Activated T-helper 1 cell treated with anti-CD3 and anti-CD28 coated beads, Interleukin-2, amount 50 U/mL, for 16 hours (primary cell): ENCODE measurements at regions not wholly inside any gene's neighbourhood (a gene's known extent, or its start where the extent isn't known, plus 50 kb on each side); places are given as distances from the start of the nearest gene placed in this dataset.

Experiments
- DNase-seq, 2 donors: peaks; one replicate each; pipeline ENCODE4 v3.0.0-alpha.2; 2020; ENCODE audit warnings: low read depth in 1 of 2, low spot score in 1 of 2

DNA sequence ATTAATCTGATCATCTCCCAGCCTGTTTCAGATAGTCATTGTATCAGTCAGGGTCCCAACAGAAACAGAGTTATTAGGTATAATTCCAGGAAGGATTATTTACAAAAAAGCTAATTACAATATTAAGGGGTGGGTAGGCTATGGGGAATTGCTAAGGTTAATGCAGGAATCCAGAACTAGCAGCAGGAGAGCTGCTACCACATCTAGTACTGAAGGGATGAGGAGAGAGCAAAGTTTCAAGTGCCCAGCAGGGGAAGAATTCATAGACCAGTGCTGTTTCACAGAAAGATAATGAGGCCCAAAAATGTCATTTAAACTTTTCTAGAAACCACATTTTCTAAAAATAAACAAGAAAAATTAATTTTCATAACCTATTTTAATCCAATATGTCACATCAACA is 284.2 kb downstream of the HACE1 start:
- DNase-seq: no peak

DNA sequence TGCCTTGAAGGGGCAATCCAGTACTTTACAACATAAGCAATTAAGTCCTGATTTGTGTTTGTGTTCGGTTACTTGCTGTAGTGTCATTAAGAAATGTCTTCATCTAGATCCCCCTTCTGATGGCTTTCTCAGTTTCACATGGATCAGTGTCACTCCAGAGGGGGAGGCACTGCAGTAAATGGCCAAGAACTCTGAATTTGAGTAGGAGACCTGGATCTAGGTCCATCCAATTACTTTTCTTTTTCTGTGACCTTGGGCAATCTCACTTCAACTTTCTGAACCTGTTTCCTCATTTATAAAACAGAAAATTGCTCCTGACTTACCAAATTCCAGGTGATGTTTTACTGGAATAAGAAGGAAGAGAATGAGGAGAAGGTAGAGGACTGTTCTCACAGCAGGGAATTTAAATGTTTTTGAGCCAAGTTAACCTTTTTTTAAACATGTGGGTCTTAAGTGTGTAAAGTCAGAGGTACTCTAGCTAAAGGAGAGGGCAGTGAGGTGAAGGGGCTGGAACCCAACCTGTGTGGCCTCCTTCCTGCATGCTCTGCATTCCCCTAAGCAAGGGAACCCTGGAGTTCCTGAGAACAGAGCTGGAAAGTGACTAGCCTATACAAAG is 285.5 kb downstream of the HACE1 start:
- DNase-seq: no peak

DNA sequence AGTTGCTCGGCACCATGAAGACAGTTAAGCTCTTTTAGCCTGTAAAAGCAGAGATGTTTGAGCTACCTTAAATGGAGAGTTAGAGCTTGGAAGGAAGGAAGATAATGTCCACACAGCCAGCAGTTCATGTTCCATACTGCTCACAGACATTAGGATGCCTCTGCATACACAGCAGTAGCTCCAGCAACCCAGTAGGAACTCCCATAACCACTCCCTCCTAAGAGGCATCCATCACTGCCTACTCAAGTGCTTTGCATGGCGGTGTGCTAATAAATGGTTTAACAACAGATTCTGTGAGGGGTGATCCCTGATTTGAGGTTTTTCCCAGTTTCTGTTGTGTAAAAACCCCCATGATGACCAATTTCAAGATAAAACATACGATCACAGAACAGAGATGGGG is 286.4 kb downstream of the HACE1 start:
- no peak for DNase-seq

GRCh38 chr6:104572901-104573300 is 286.8 kb downstream of the HACE1 start:
- no peak for DNase-seq

DNA sequence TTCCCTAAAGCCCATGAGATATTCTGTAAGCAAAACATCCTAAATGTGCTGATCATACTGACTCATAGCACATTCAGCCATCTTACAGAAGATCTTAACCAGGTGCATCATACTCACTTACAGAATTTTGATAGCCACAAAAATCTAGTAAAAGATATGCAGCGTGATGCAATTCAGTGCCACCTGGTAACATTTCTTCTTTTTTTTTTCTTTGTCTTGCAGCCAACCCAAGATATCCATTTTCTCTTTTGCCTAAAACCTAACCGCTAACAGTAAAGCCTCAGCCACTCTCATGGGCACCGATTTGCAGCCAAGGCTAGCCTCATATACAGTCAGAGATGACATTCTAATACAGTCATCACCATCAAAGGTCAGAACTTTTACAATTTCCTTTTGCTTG is 293.3 kb downstream of the HACE1 start:
- no peak for DNase-seq

- no peak for DNase-seq
Measured at GRCh38 chr6:104563306-104563705, 296.4 kb downstream of the HACE1 start.

DNA sequence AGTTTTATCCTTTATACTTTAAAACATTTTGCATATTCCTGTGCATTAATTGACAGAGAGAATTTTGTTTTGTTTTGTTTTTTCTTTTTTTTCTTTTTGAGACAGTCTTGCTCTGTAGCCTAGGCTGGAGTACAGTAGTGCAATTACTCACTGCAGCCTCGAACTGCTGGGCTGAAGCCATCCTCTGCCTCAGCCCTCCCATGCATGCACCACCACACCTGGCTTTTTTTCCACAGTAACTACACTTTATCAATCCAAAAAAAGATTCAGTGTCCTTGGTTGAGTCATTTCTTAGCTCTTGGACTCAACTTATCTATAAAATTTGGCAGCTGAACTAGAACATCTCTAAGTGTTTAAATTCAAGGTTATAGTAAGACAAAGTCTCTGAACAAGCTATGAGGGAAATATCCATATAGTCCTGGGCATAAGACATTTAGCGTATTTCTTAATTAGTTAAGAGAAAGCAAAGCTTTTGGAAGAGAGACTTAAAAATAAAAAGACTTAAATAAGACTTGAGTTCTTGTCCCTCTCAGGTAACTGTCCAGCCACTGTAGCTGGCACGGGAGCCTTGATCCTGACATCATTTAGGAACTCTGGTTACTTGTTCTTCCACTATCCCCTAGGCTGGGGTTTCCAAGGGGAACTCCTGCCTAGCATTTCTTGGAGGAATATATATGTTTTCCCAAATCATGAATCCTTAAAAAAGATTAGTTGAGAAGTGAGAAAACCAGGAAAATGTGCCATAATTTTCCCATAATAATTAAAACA is 300.1 kb downstream of the HACE1 start:
- DNase-seq: no peak

GRCh38 chr6:104558746-104559145 is 301.0 kb downstream of the HACE1 start:
- no peak for DNase-seq

- no peak for DNase-seq
Measured at GRCh38 chr6:104548297-104548696, 311.4 kb downstream of the HACE1 start.

DNA sequence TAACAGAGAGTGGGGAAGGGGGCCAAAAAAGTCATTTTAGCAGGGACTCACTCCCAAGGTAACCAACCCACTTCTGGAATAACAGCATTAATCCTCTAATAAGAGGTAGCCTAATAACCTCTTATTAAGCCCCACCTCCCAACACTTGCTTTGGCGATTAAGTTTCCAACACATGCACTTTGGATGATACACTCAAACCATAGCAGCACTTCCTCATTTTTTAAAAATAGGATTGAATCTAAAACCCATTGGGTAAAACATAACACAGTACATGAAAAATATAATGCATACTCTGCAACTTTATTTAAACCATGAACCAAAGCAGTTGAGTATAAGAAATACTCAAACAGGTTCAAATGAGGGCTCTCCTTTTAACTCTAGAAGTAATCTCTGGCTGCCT is 318.3 kb downstream of the HACE1 start:
- DNase-seq: no peak

DNA sequence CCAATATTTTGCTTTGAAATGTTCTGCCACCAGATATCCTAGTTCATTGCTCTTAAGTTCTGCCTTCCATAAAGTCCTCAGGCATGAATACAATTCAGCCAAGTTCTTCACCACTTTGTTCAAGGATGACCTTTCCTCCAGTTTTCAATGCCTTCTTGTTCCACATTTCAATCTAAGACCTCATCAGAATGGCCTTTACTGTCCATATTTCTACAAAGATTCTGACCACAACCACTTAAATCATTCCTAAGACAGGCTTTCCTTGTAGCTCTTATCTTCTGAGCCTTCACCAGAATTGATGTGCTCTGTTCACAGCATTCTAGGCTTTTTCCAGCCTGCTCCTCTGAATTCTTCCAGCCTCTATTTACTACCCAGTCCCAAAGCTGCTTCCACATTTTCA is 319.0 kb downstream of the HACE1 start:
- DNase-seq: no peak

DNA sequence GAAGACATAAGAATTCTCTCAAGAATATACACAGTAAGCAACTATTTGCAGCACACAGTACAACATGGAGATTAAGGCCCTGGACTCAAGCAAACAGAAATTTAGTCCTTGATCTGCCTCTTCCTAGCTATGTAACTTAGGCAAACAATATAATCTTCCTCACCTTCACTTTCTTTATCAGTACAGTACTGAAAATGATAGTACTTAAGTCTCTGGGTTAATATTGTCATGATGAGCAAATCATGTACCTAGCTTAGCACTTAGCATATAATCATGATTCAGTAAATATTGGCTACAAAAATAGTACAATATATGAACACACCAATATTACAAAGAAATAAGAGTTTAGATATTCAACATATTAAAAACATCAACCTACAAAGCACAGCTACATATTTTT is 320.5 kb downstream of the HACE1 start:
- DNase-seq: no peak

GRCh38 chr6:104537872-104538271 is 321.8 kb downstream of the HACE1 start:
- DNase-seq: no peak

- DNase-seq: no peak
Measured at GRCh38 chr6:104537180-104537579, 322.5 kb downstream of the HACE1 start.

DNA sequence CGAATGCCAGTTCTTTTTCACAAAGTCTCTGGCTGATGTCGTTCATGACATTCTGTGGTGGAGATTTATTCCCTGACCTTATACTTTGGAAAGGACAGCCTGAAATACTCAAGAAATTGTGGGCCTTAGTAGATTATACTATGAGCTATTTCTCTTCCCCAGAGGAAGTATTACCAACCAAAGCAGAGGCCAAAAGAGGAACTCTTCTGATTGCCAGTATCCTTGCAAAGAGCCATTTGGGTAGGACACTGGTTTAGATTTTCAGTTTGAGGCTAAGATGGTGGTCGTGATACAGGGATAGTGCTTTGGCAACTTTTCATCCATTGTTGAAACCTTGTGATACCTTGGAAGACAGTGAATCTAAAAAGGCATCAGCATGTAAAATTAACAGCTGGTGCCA is 327.3 kb downstream of the HACE1 start:
- DNase-seq: no peak

GRCh38 chr6:104531646-104532045 is 328.1 kb downstream of the HACE1 start:
- no peak for DNase-seq

- no peak for DNase-seq
Measured at GRCh38 chr6:104527761-104528415, 331.8 kb downstream of the HACE1 start.

DNA sequence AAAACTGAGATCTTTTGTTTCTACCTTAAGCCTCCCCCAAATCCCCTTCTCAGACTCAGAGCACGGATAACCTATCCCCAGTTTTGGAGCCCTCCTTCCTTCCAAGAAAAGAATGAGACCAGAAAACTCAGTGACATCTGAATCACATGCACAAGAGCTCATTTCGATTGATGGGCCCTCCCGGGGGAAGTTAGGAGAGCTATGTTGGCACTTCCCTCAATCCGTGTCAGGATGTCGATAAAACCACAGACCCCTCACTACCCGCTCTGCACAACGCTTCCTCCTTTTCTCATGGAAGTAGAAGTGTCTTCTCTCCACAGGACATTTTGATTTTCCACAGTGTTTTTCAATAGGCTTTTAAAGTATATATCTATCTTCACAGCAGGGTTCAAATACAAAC is 332.4 kb downstream of the HACE1 start:
- DNase-seq: no peak

DNA sequence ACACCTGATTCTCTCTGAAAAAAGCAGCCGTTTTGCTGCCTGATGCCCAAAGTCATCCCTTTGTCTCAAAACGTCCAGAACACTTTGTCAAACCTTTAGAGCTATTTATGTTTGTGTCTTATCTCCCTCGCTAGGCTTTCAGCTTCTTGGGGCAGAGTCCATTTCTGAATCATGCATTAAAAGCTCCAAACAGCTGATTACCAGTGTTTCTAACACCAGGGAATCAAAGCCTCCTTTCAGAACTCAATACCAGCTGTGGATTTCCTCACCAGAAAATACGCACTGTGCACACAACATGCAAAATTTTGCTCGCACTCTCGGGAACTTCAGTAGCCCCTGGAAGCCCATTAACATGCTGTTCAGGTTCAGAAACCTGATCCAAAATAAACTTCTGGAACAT is 333.3 kb downstream of the HACE1 start:
- DNase-seq: no peak

- peak; percentile 15 to 38 for DNase-seq
Measured at GRCh38 chr6:104525677-104526322, 333.9 kb downstream of the HACE1 start.

DNA sequence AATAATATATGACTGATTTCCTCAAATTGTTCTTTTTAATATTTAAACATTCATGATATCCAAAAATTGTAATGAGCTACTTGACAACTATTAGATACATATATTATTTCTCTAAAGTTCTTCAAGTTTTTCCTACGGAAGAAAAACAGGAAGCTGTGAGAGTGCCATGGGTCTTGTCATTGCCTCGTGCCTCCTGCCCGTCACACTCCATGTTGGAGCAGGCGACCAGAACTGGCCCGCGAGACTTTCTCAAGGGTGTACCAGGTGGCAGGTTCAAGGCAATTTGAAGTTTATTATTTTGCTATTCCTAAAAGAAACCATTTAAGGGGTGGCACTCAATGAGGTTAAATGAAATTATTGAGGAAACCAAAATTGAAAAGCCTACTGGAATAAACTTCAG is 337.2 kb downstream of the HACE1 start:
- no peak for DNase-seq

GRCh38 chr6:104521176-104521575 is 338.5 kb downstream of the HACE1 start:
- no peak for DNase-seq
